ENCODE measurements at regions not wholly inside any gene's neighbourhood (a gene's known extent, or its start where the extent isn't known, plus 50 kb on each side); places are given as distances from the start of the nearest gene placed in this dataset.

GRCh38 chr12:30508205-30508967 is 187.3 kb downstream of the IPO8 start:
- no peak for DNase-seq (ENCODE audit: low read depth in 2 of 3, low spot score in 2 of 3)

GRCh38 chr12:30507576-30507975 is 188.1 kb downstream of the IPO8 start:
- DNase-seq (ENCODE audit: low read depth in 2 of 3, low spot score in 2 of 3): no peak

- DNase-seq (ENCODE audit: low read depth in 2 of 3, low spot score in 2 of 3): no peak
Measured at GRCh38 chr12:30506411-30506810, 189.3 kb downstream of the IPO8 start.

- DNase-seq (ENCODE audit: low read depth in 2 of 3, low spot score in 2 of 3): no peak
Measured at GRCh38 chr12:30501718-30502117, 194.0 kb downstream of the IPO8 start.

- no peak for DNase-seq (ENCODE audit: low read depth in 2 of 3, low spot score in 2 of 3)
Measured at GRCh38 chr12:30500532-30500931, 195.1 kb downstream of the IPO8 start.

- no peak for DNase-seq (ENCODE audit: low read depth in 2 of 3, low spot score in 2 of 3)
Measured at GRCh38 chr12:30485230-30485890, 210.3 kb downstream of the IPO8 start.

GRCh38 chr12:30484658-30485057 is 211.0 kb downstream of the IPO8 start:
- no peak for DNase-seq (ENCODE audit: low read depth in 2 of 3, low spot score in 2 of 3)

GRCh38 chr12:30482650-30483049 is 213.0 kb downstream of the IPO8 start:
- no peak for DNase-seq (ENCODE audit: low read depth in 2 of 3, low spot score in 2 of 3)

- DNase-seq (ENCODE audit: low read depth in 2 of 3, low spot score in 2 of 3): no peak
Measured at GRCh38 chr12:30473274-30473673, 222.4 kb downstream of the IPO8 start.

GRCh38 chr12:30466093-30466585 is 229.5 kb downstream of the IPO8 start:
- no peak for DNase-seq (ENCODE audit: low read depth in 2 of 3, low spot score in 2 of 3)

- DNase-seq (ENCODE audit: low read depth in 2 of 3, low spot score in 2 of 3): no peak
Measured at GRCh38 chr12:30463636-30464035, 232.0 kb downstream of the IPO8 start.

- no peak for DNase-seq (ENCODE audit: low read depth in 2 of 3, low spot score in 2 of 3)
Measured at GRCh38 chr12:30462249-30462648, 233.4 kb downstream of the IPO8 start.

GRCh38 chr12:30461026-30461615 is 234.5 kb downstream of the IPO8 start:
- no peak for DNase-seq (ENCODE audit: low read depth in 2 of 3, low spot score in 2 of 3)

GRCh38 chr12:30458453-30458852 is 237.2 kb downstream of the IPO8 start:
- no peak for DNase-seq (ENCODE audit: low read depth in 2 of 3, low spot score in 2 of 3)

- no peak for DNase-seq (ENCODE audit: low read depth in 2 of 3, low spot score in 2 of 3)
Measured at GRCh38 chr12:30457621-30458289, 237.9 kb downstream of the IPO8 start.

GRCh38 chr12:30450872-30451271 is 244.8 kb downstream of the IPO8 start:
- DNase-seq (ENCODE audit: low read depth in 2 of 3, low spot score in 2 of 3): no peak

- no peak for DNase-seq (ENCODE audit: low read depth in 2 of 3, low spot score in 2 of 3)
Measured at GRCh38 chr12:30450226-30450625, 245.4 kb downstream of the IPO8 start.

GRCh38 chr12:30448038-30448437 is 247.6 kb downstream of the IPO8 start:
- no peak for DNase-seq (ENCODE audit: low read depth in 2 of 3, low spot score in 2 of 3)

- no peak for DNase-seq (ENCODE audit: low read depth in 2 of 3, low spot score in 2 of 3)
Measured at GRCh38 chr12:30447061-30447750, 248.5 kb downstream of the IPO8 start.

GRCh38 chr12:30442461-30442860 is 253.2 kb downstream of the IPO8 start:
- no peak for DNase-seq (ENCODE audit: low read depth in 2 of 3, low spot score in 2 of 3)
